ENCODE measurements at regions not wholly inside any gene's neighbourhood (a gene's known extent, or its start where the extent isn't known, plus 50 kb on each side); places are given as distances from the start of the nearest gene placed in this dataset.
A peak's percentile ranks its signal among the peaks of the same experiment; 100 is the strongest.

- Histone ChIP-seq H4K20me1 (ENCODE audit: control insufficient read depth, insufficient read depth, insufficient read length) (no peaks in the 10 kb centered on the region), H3K4ac (ENCODE audit: low read depth, low read length) (no peak overlapping the region), H2BK5ac (ENCODE audit: insufficient read length, low read length) (no peak overlapping the region), H2AK5ac (ENCODE audit: insufficient read length, low read length) (no peak overlapping the region), H4K8ac (replicated peaks; ENCODE audit: insufficient read length, low read depth, low read length) (no peak overlapping the region), H3K79me1 (ENCODE audit: insufficient read depth, low read depth, low read length, poor library complexity, severe bottlenecking) (no peaks in the 10 kb centered on the region), H3K27ac (ENCODE audit: insufficient read length, low read depth, low read length) (peak overlapping the region; percentile 9), H3K9me3 (ENCODE audit: control insufficient read depth, low read depth, low read length) (peaks cover 3% of the 10 kb centered on the region), H2BK15ac (ENCODE audit: low read depth, low read length) (no peak overlapping the region), H3K23ac (ENCODE audit: insufficient read length, low read depth, low read length) (no peak overlapping the region), H3K4me2 (ENCODE audit: insufficient read depth, insufficient read length, low read length) (no peak overlapping the region), H3K4me1 (ENCODE audit: insufficient read depth, low read length) (0 out of 2 replicates have a peak, but pooled peaks cover 3% of the 10 kb centered on the region), H3K79me2 (ENCODE audit: insufficient read depth, low read length) (no peaks in the 10 kb centered on the region; the same call in 1 of the 2 replicates), H3T11ph (ENCODE audit: low read length) (no peak overlapping the region), H2BK20ac (ENCODE audit: low read depth, low read length, poor library complexity, severe bottlenecking) (no peak overlapping the region), H2BK120ac (ENCODE audit: low read depth, low read length, poor library complexity, severe bottlenecking) (no peak overlapping the region), H4K91ac (ENCODE audit: insufficient read length, low read depth, low read length) (no peak overlapping the region), H2BK12ac (ENCODE audit: insufficient read length, low read depth, low read length) (no peak overlapping the region), H3K56ac (ENCODE audit: insufficient read length, low read depth, low read length) (no peak overlapping the region), H2AFZ (ENCODE audit: low read length) (no peak overlapping the region), H3K14ac (ENCODE audit: insufficient read depth, low read length) (no peak overlapping the region), H3K18ac (ENCODE audit: insufficient read length, low read depth, low read length) (no peak overlapping the region), H3K27me3 (ENCODE audit: insufficient read depth, low read length) (no peaks in the 10 kb centered on the region), H3K9ac (ENCODE audit: extremely low read depth, insufficient read length, low read length) (no peak overlapping the region), H4K5ac (ENCODE audit: insufficient read length, low read depth, low read length) (no peak overlapping the region), H3K23me2 (ENCODE audit: insufficient read length, low read depth, low read length, poor library complexity, severe bottlenecking) (peaks cover 3% of the 10 kb centered on the region)
- no peak for TF ChIP-seq CTCF (conservative IDR thresholded peaks at IDR 0.05)
- WGBS (ENCODE audit: extremely low coverage, insufficient read length, low lambda C conversion rate): no CpG with 5 or more reads among the region's 2 CpGs
- Mint-ChIP-seq H3K27me3 (ENCODE audit: low read depth) (peaks cover 1% of the 10 kb centered on the region; the same call in 1 of the 2 replicates), H3K4me1 (peaks cover 35 to 40% of the 10 kb centered on the region in 2 experiments), H3K36me3 (ENCODE audit: insufficient read depth in 1 of 3, low read depth in 3 of 3) (peaks cover 9 to 28% (median 10%) of the 10 kb centered on the region in 3 experiments), H3K4me3 (no peak overlapping the region; a peak in 2 of 5 replicates), H3K9me3 (peaks cover 9 to 12% of the 10 kb centered on the region in 2 experiments), H3K27ac (peak overlapping the region; percentile 82 to 87 (median 86))
- DNase-seq: no peak
Observed at GRCh38 chr1:38424677-38425076, 378.1 kb upstream of the POU3F1 start.

Data from H9 (cell line).